Activated B cell treated with CpG ODN at 0.5 μM for 24 hours (primary cell): ENCODE measurements at regions not wholly inside any gene's neighbourhood (a gene's known extent, or its start where the extent isn't known, plus 50 kb on each side); places are given as distances from the start of the nearest gene placed in this dataset.

ENCODE experiments used
- ATAC-seq: fragments of 200-7000 bp; cut with Tn5 transposase; one replicate; pipeline ENCODE4 v1.10.0; 2021; ENCODE audit warnings: low read depth, mild to moderate bottlenecking, moderate library complexity
- CTCF ChIA-PET: fragments of 350-600 bp; sonication (Branson Sonifier 250); formaldehyde crosslinking; loops from one replicate; lab custom pipeline; 2021; ENCODE audit warnings: antibody characterized with exemption; lab: Charles Lee
- POLR2A ChIA-PET: fragments of 350-600 bp; sonication (Branson Sonifier 250); formaldehyde crosslinking; loops from one replicate; lab custom pipeline; 2021; ENCODE audit warnings: antibody characterized with exemption; lab: Charles Lee
- DNase-seq: peaks from one replicate; pipeline ENCODE4 v3.0.0; 2022
- H3K27ac Mint-ChIP-seq: one replicate; pipeline ENCODE4 v1.8.0; 2020; ENCODE audit warnings: mixed read lengths
- H3K27me3 Mint-ChIP-seq: one replicate; pipeline ENCODE4 v1.8.0; 2021; ENCODE audit warnings: mixed read lengths
- H3K36me3 Mint-ChIP-seq: one replicate; pipeline ENCODE4 v1.8.0; 2021; ENCODE audit warnings: low read depth, mixed read lengths
- H3K4me1 Mint-ChIP-seq: one replicate; pipeline ENCODE4 v1.8.0; 2021; ENCODE audit warnings: mixed read lengths
- H3K4me3 Mint-ChIP-seq: one replicate; pipeline ENCODE4 v1.8.0; 2020; ENCODE audit warnings: mild to moderate bottlenecking, mixed read lengths
- H3K9me3 Mint-ChIP-seq: one replicate; pipeline ENCODE4 v1.8.0; 2020; ENCODE audit warnings: mixed read lengths
- intact Hi-C: fragments of 100-400 bp; cut with micrococcal nuclease; formaldehyde crosslinking; loops from one replicate; pipeline ENCODE4 v1.15.1; 2024
- TF ChIP-seq, protein P1 (sequence below): fragments of 200-600 bp; IDR thresholded peaks from one replicate; pipeline ENCODE4 v1.8.0; 2022; ENCODE audit warnings: antibody characterized with exemption, mild to moderate bottlenecking

DNA sequence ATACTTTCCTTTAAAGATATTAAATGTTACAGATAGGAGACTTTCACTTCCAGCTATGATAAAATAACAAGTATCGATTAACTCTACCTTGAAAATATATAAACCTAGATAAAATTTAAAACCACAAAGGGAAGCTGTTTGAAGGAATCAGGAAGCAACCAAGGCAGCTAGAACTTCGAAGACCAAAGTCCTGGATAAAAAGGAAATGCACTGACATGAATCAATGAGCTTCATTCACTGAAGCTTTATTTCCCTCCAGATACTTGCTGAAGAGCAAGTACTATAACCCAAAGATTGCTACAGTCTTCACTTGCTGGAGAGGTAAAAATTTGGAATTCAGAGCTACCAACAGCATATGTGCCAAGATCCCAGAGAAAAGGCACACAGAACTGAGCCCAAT lies 144.1 kb downstream of the PIK3R1 start:
- H3K27me3 Mint-ChIP-seq, result peaks cover 8% of the 10 kb centered on the region
- ChIA-PET POLR2A (no interaction called here), CTCF (interaction anchor here (1.4 kb wide), 1 partner anchor 73 kb away, joined by 5 read pairs; no protein-coding TSS in a partner anchor)
- TF ChIP-seq, protein P1, sequence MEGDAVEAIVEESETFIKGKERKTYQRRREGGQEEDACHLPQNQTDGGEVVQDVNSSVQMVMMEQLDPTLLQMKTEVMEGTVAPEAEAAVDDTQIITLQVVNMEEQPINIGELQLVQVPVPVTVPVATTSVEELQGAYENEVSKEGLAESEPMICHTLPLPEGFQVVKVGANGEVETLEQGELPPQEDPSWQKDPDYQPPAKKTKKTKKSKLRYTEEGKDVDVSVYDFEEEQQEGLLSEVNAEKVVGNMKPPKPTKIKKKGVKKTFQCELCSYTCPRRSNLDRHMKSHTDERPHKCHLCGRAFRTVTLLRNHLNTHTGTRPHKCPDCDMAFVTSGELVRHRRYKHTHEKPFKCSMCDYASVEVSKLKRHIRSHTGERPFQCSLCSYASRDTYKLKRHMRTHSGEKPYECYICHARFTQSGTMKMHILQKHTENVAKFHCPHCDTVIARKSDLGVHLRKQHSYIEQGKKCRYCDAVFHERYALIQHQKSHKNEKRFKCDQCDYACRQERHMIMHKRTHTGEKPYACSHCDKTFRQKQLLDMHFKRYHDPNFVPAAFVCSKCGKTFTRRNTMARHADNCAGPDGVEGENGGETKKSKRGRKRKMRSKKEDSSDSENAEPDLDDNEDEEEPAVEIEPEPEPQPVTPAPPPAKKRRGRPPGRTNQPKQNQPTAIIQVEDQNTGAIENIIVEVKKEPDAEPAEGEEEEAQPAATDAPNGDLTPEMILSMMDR, result no peak
- H3K27ac Mint-ChIP-seq, result no peak overlapping the region
- peaks cover 3% of the 10 kb centered on the region for H3K9me3 Mint-ChIP-seq
- intact Hi-C loops, result no loop called here
- no peaks in the 10 kb centered on the region for H3K4me1 Mint-ChIP-seq
- H3K36me3 Mint-ChIP-seq, result no peaks in the 10 kb centered on the region
- no peak for ATAC-seq
- H3K4me3 Mint-ChIP-seq, result no peak overlapping the region
- no peak for DNase-seq

DNA sequence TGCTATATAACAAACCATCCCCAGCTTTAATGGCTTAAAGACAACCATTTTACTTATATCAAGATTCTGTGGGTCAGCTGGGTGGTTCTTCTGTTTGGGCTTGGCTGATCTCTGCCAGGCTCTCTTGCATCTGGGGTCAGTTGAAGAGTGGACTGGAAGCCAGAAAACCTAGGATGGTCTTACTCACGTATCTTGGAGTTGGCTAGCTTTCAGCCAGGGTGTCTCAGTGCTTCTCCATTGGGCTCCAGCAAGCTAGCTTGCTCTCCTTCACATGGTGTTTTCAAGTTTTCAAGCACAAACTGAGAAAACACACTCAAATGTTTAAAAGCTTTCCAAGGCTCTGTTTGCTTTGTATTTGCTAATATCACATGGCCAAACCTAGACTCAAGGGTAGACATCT lies 146.8 kb downstream of the PIK3R1 start:
- peaks cover 8% of the 10 kb centered on the region for H3K27me3 Mint-ChIP-seq
- CTCF ChIA-PET, result interaction anchor here (0.7 to 1.2 kb wide), 3 partner anchors 16 to 185 kb away, joined by 3 read pairs; no protein-coding TSS in a partner anchor

DNA sequence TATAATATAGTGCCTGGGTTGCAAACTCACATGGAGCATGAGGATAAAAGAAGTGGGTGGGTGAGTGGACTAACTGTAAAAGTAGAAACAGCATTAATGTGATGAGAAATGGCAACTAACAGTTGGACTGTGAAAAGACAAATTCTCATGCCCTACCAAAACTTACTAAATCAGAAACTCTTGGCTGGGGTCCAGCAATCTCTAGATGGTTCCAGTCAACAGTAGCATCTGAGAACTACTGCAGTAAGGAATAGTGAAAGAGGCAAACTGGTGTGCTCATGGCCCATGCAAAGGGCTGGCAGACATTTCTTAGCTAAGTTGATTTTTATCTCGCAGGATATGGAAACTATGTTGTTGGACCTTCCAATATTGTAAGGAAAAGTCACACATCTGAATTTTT lies 150.3 kb downstream of the PIK3R1 start:
- Mint-ChIP-seq H3K9me3 (peaks cover 3% of the 10 kb centered on the region), H3K27ac (no peak overlapping the region), H3K27me3 (peaks cover 5% of the 10 kb centered on the region), H3K36me3 (no peaks in the 10 kb centered on the region), H3K4me1 (peaks cover 22% of the 10 kb centered on the region), H3K4me3 (no peak overlapping the region)
- no peak for ATAC-seq
- intact Hi-C loops, result no loop called here
- TF ChIP-seq, protein P1, result no peak
- CTCF ChIA-PET, result no interaction called here
- DNase-seq, result no peak
- POLR2A ChIA-PET, result no interaction called here

More for the DNA sequence above, 146.8 kb downstream of the PIK3R1 start:
- ATAC-seq, result no peak
- Mint-ChIP-seq H3K36me3 (no peaks in the 10 kb centered on the region), H3K9me3 (peaks cover 3% of the 10 kb centered on the region), H3K4me3 (no peak overlapping the region), H3K4me1 (no peaks in the 10 kb centered on the region), H3K27ac (no peak overlapping the region)
- intact Hi-C loops, result no loop called here
- DNase-seq, result no peak
- TF ChIP-seq, protein P1, result no peak
- POLR2A ChIA-PET, result no interaction called here

DNA sequence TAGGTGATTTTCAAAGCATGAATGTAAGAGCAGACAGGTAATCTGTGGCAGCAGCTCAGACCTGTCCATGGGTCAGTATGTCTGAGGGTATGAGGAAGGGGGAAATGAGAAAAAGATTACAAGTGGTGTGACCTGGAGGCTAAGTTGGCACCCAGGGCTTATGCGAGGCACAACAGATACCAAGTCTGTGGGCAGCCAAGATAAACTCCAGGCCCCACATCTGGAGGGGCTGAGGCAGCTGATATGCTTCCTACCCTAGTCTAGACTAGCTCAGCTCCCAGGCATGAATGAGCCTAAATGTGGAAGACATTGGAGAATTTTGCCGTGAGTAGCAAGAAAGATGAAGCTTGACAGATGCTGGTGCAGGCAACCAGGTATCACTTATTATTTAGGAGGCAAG lies 151.7 kb downstream of the PIK3R1 start:
- ChIA-PET CTCF (no interaction called here), POLR2A (no interaction called here)
- Mint-ChIP-seq H3K27me3 (peaks cover 4% of the 10 kb centered on the region), H3K4me3 (no peak overlapping the region), H3K4me1 (peaks cover 26% of the 10 kb centered on the region), H3K27ac (no peak overlapping the region), H3K36me3 (no peaks in the 10 kb centered on the region), H3K9me3 (peaks cover 3% of the 10 kb centered on the region)
- DNase-seq (no peak), ATAC-seq (no peak)
- intact Hi-C loops, result no loop called here
- TF ChIP-seq, protein P1, result no peak

DNA sequence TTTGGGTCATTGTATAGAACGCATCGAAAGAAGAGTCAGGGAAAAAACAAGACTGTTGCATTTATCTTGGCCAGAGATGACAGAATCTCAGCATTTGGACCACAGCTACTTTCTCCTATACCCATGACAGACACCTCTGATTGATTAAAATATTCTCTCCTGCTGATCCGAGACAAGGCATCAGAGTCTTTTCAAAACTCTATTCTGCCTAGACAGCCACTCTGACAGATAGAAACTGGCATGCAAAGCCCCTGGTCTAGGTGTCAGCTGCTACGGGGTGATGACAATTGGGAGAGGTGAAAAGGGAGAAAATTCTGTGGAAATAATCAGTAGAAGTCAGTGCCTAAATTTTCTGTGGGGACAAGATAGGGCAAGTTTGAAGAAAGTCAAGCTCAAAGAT lies 152.2 kb downstream of the PIK3R1 start:
- H3K4me1 Mint-ChIP-seq, result peaks cover 27% of the 10 kb centered on the region
- no peaks in the 10 kb centered on the region for H3K36me3 Mint-ChIP-seq
- TF ChIP-seq, protein P1, result no peak
- DNase-seq (no peak), ATAC-seq (no peak)
- H3K27me3 Mint-ChIP-seq, result no peaks in the 10 kb centered on the region
- POLR2A ChIA-PET, result interaction anchor here (0.8 kb wide), 1 partner anchor 10 kb away, joined by 9 read pairs; no protein-coding TSS in a partner anchor
- intact Hi-C loops, result loop anchor here (2.0 kb wide), 1 partner anchor 67 kb away; no protein-coding TSS in a partner anchor
- no peak overlapping the region for H3K27ac Mint-ChIP-seq
- H3K9me3 Mint-ChIP-seq, result peaks cover under 1% of the 10 kb centered on the region
- CTCF ChIA-PET, result no interaction called here
- H3K4me3 Mint-ChIP-seq, result no peak overlapping the region
